HepG2 (cell line): ENCODE measurements at regions not wholly inside any gene's neighbourhood (a gene's known extent, or its start where the extent isn't known, plus 50 kb on each side); places are given as distances from the start of the nearest gene placed in this dataset.

Source experiments
- HNF4A ChIP-seq: sonication (generic); formaldehyde crosslinking; IDR thresholded peaks from 2 replicates; pipeline ENCODE4 v1.4.0; 2020; ENCODE audit warnings: missing genetic modification reagents
- MIER3 ChIP-seq: IDR thresholded peaks from 2 replicates; pipeline ENCODE4 v1.6.1; 2016; ENCODE audit warnings: missing compliant biosample characterization, borderline replicate concordance
- NFIC ChIP-seq: IDR thresholded peaks from 2 replicates; pipeline ENCODE4 v1.6.1; 2012; ENCODE audit warnings: mild to moderate bottlenecking, low read length, inconsistent platforms
- PTBP1 ChIP-seq: fragments of 200-400 bp; formaldehyde crosslinking; IDR thresholded peaks from 2 replicates; pipeline ENCODE4 v1.6.1; 2018; ENCODE audit warnings: low read length, low read depth; ENCODE audit not compliant: poor library complexity, severe bottlenecking
- SNAI1 ChIP-seq: sonication (generic); formaldehyde crosslinking; IDR thresholded peaks from 2 replicates; pipeline ENCODE4 v1.5.0; 2020; ENCODE audit warnings: mild to moderate bottlenecking, missing genetic modification reagents, borderline replicate concordance
- SP2 ChIP-seq: sonication (generic); formaldehyde crosslinking; IDR thresholded peaks from 2 replicates; pipeline ENCODE4 v1.5.1; 2020; ENCODE audit warnings: mild to moderate bottlenecking, missing genetic modification reagents
- SUZ12 ChIP-seq: fragments of 150-350 bp; IDR thresholded peaks from 2 replicates; pipeline ENCODE4 v1.6.1; 2014; ENCODE audit warnings: low read depth, low read length
- TP53 ChIP-seq: sonication (generic); formaldehyde crosslinking; conservative IDR thresholded peaks from 2 replicates; pipeline ENCODE4 v1.4.0; 2020; ENCODE audit warnings: missing genetic modification reagents
- ZNF235 ChIP-seq: sonication (generic); formaldehyde crosslinking; IDR thresholded peaks from 2 replicates; pipeline ENCODE4 v1.8.1; 2023; ENCODE audit warnings: mild to moderate bottlenecking, missing genetic modification reagents, borderline replicate concordance
- ZNF256 ChIP-seq: sonication (generic); formaldehyde crosslinking; conservative IDR thresholded peaks from 2 replicates; pipeline ENCODE4 v1.4.0; 2020; ENCODE audit warnings: missing genetic modification reagents
- ZNF318 ChIP-seq: sonication (generic); formaldehyde crosslinking; IDR thresholded peaks from 2 replicates; pipeline ENCODE4 v1.4.0; 2020; ENCODE audit warnings: mild to moderate bottlenecking, missing genetic modification reagents
- ZNF550 ChIP-seq: sonication (generic); formaldehyde crosslinking; IDR thresholded peaks from 2 replicates; pipeline ENCODE4 v1.4.0; 2020; ENCODE audit warnings: mild to moderate bottlenecking, missing genetic modification reagents, borderline replicate concordance
- ZNF605 ChIP-seq: sonication (generic); formaldehyde crosslinking; IDR thresholded peaks from 2 replicates; pipeline ENCODE4 v1.8.0; 2022; ENCODE audit warnings: mild to moderate bottlenecking, missing genetic modification reagents
- ZNF609 ChIP-seq: sonication (generic); formaldehyde crosslinking; IDR thresholded peaks from 2 replicates; pipeline ENCODE4 v1.4.0; 2020; ENCODE audit warnings: mild to moderate bottlenecking, missing genetic modification reagents, borderline replicate concordance
- ZNF652 ChIP-seq: IDR thresholded peaks from 2 replicates; pipeline ENCODE4 v1.6.1; 2016; ENCODE audit warnings: low read depth, borderline replicate concordance
- ZNF768 ChIP-seq: sonication (generic); formaldehyde crosslinking; IDR thresholded peaks from 2 replicates; pipeline ENCODE4 v1.4.0; 2020; ENCODE audit warnings: missing genetic modification reagents
- TF ChIP-seq, protein P1 (sequence below): sonication (generic); formaldehyde crosslinking; IDR thresholded peaks from 2 replicates; pipeline ENCODE4 v1.5.0; 2020; ENCODE audit warnings: missing genetic modification reagents

DNA sequence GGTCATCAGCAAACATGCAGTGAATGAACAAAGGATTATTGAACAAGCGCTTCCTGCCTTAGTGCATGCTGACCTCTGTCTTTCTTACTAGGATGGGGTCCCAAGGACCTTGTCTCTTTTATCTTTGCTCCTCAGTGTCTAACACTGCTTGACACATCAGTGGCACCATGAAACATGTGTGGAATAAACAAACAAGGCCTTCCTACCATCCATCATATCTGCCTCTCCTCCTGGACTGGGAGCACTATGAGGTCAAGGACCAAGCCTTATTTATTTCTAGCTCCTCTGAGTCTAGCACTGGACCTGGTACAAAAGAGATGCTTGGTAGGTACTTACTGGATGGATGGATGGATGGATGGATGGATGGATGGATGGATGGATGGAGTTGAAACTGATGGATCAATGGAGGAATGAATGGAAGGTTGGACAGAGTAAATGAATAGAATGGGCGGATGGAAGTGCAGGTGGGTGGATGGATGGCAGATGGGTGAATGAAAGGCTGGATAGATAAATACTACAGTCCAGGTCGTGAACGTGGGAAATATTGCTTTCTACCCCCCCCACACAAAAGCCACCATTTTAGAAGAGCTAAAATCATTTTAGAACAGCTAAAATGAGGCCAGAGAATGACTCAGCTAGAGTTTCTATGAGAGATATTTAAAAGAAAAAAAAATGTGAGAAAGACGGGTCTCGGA is 104.1 kb upstream of the PTPN1 start (continued):
- no peak for TF ChIP-seq ZNF235 (CRISPR knock-in tag)
- peak; percentile 92 for TF ChIP-seq NFIC
- no peak for TF ChIP-seq ZNF768 (CRISPR knock-in tag)
- TF ChIP-seq PTBP1: no peak
- TF ChIP-seq ZNF318 (CRISPR knock-in tag): peak; percentile 35; the same call in 1 of the 2 replicates
- no peak for TF ChIP-seq ZNF256
- peak; percentile 93 for TF ChIP-seq HNF4A (CRISPR knock-in tag)
- no peak for TF ChIP-seq ZNF550
- TF ChIP-seq TP53: no peak
- peak; percentile 92 for TF ChIP-seq ZNF609 (CRISPR knock-in tag)
- TF ChIP-seq MIER3: peak; percentile 91; the same call in 1 of the 2 replicates
- peak; percentile 52; the same call in 1 of the 2 replicates for TF ChIP-seq ZNF652 (CRISPR knock-in tag)
- TF ChIP-seq SP2 (CRISPR knock-in tag): no peak
- peak; percentile 64 for TF ChIP-seq ZNF605 (CRISPR knock-in tag)
- no peak for TF ChIP-seq SNAI1 (CRISPR knock-in tag)
- TF ChIP-seq SUZ12: no peak
- TF ChIP-seq, protein P1, sequence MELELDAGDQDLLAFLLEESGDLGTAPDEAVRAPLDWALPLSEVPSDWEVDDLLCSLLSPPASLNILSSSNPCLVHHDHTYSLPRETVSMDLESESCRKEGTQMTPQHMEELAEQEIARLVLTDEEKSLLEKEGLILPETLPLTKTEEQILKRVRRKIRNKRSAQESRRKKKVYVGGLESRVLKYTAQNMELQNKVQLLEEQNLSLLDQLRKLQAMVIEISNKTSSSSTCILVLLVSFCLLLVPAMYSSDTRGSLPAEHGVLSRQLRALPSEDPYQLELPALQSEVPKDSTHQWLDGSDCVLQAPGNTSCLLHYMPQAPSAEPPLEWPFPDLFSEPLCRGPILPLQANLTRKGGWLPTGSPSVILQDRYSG: no peak
